ENCODE measurements at regions not wholly inside any gene's neighbourhood (a gene's known extent, or its start where the extent isn't known, plus 50 kb on each side); places are given as distances from the start of the nearest gene placed in this dataset.
"Not testable (repeated sequence)": the region's sequence is repeated elsewhere in the genome, so short reads cannot be mapped to it uniquely, and the experiment has no call there.

DNA sequence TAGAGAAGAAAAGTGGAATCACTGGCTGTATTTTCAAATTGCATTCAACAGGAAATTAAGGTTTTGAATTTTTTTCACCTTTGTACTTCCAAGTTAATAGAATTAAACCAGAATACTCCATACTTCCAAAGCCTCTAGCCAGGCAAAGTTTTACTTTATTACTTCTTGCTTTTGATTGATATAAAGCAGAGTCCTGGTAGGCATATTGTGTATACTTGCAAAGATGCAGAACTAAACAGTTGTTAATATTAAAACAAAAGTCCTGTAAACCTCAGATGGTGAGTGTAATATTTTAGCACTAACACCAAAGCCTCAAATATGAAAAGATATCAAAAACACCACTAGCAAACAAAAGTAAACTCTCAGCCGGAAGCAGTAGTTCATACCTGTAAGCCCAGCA, 107.2 kb upstream of the C2CD4B start:
- DNase-seq (ENCODE audit: low spot score), result no peak

DNA sequence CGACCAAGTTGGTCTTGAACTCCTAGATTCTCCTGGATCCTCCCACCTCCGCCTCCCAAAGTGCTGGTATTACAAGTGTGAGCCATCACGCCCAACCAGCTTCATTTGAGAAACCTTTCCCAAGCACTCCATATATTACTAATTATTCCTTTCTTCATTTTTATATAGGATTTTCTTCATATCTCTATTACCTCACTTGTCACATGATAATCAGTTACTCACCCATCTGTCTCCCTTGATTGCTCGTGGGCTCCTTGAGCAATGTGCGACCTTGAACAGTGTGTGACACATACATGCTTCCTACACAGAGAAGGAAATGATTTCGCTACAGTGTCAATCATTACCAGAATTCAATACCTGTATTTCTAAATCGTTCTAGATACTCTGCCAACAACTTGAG, 110.7 kb upstream of the C2CD4B start:
- no peak for DNase-seq (ENCODE audit: low spot score)

DNA sequence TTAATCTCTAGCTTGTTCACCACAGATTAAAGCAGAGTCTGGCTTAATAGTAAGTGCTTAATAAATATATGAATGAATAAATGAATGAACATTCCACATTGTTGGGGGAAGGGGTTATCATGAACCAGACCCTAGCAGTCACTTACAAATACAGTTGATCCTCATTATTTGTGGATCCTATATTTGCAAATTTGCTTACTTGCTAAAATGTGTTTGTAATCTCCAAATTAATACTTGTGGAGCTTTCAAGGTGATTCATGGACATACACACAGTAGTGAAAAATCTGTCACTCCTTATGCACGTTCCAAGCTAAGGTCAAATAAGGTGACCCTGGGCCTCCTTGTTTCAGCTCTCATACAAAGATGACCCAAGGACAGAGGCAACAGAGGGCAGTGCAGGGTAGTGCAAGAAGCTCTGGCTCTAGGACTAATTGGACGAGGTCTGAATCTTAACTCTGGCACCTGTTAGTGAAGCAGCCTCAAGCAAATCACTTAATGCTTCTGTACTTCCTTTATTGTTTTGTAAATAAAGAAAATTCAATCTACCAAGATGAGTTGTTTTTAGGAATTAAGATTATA, 112.8 kb upstream of the C2CD4B start:
- DNase-seq (ENCODE audit: low spot score), result no peak

DNA sequence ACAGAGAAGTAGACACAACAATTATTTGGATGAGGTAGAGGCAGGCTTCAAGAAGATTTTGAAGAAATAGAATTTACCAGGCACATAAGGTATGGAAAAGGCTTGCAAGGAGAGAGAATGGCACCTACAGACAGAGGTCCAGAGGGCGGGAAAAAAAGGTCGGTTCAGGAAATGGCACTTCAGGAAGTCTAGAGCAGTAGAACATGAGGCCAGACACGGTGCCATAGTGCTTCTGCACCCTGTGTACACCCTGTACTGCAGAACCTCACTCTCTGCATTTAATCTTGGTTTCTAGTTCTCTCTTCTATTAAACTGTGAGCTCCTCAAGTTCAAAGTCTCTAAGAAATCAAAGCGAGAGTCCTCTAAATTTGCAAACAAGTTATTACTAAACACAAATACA, 113.4 kb upstream of the C2CD4B start:
- no peak for DNase-seq (ENCODE audit: low spot score)

DNA sequence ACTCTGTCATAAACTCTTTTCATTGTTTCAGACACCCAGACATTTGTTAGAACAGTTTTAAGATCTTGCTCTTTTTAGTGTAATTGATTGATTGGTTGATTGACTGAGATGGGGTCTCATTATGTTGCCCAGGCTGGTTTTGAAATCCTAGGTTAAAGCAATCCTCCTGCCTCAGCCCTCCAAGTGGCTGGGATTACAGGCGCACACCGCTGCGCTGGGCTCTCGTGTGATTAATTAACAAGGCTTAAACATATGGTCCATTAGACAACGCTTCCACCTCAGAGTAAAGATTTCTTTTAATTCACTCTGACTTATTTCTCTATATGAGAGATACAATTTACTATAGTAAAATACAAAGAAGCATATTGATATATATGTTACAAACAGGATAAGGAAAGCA, 114.0 kb upstream of the C2CD4B start:
- no peak for DNase-seq (ENCODE audit: low spot score)

DNA sequence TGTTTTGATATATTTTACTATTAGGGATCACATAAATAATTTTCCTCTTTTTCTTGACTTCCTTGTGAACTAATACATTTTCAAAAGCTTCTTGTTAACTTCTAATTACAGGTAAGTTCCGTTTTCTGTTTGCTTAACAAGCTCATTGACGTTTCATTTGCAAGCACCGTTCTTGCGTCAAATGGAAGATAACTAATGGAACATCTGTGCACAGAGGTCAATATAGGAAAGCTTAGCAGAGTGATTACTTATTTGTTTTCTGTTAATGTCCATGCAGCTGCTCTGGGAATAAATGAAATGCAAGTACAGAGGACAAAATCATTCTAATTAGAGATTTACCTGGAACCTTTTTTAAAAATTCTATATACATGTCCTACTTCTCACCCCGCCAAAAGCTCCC, 115.5 kb upstream of the C2CD4B start:
- DNase-seq (ENCODE audit: low spot score), result no peak

DNA sequence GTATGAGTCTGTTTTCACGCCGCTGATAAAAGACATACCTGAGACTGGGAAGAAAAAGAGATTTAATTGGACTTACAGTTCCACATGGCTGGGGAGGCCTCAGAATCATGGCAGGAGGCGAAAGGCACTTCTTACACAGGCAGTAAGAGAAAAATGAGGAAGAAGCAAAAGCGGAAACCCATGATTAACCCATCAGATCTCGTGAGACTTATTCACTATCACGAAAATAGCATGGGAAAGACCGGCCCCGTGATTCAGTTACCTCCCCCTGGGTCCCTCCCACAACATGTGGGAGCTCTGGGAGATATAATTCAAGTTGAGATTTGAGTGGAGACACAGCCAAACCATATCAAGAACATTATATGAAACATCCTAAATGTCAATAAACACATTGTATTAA, 116.7 kb upstream of the C2CD4B start:
- DNase-seq (ENCODE audit: low spot score), result not testable (repeated sequence)

DNA sequence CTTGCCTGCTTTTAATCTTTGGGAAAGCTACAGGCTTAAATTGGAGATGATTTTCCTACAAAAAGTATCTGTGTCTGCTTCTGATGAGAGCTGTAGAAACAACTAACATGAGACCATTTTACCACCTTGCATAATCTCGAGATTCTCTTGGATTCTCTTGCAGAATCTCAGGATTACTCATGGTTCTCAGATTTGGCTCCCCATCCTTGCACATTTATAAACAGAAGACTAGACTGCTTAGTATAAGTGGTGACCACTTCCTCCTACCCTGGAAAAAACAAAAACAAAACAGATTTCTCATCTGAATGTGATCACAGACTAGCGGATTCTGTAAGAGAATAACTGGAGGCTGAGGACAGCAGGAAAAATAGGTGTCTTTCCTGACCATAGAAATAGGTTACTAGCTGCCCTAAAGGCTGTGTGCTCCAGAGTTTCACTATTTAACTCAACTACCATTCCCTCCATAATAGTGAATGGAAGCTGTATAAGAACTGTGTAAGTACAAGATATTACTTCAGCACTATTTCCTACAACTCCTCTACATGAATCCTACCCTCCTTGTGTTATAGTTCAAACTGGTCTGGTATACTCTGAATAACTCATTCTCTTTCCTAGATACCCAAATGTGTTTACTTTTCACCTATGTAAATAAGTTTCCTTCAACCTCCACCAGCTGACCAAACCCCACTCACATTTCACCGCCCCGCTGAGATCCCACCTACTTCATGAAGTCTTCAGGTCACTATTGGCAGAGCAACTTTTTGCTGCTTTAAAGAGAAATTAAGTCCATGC, 122.2 kb upstream of the C2CD4B start:
- DNase-seq (ENCODE audit: low spot score), result no peak

DNA sequence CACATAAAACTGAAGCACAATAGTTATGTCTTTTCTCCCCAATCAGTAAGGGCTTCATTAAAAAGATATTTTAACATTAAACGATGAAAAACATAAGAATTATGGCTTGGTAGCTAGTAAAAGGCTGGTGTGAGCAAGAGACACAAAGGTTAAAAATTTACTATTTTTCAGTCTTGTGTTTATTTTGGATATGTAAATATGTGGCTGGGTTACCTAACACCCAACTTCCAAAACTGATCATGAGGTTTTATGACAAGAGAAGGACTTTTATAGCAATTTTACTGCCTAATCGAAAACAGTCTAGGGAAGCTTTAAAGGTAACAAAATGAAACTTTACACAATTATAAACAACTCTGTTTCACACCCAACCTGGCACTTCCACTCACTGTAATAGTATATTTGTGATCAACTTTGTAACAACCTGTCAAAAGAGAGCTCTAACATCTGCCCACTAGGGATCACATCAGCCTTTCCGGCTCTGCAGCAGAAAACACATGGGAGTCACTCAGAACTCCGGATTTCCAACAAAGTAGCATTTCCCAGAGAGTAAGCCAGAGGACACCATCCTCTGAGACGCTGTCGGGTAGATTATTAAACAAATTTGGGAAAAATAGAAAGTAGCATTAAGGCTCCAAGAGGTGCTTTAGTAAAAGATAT, 123.4 kb upstream of the C2CD4B start:
- no peak for DNase-seq (ENCODE audit: low spot score)

DNA sequence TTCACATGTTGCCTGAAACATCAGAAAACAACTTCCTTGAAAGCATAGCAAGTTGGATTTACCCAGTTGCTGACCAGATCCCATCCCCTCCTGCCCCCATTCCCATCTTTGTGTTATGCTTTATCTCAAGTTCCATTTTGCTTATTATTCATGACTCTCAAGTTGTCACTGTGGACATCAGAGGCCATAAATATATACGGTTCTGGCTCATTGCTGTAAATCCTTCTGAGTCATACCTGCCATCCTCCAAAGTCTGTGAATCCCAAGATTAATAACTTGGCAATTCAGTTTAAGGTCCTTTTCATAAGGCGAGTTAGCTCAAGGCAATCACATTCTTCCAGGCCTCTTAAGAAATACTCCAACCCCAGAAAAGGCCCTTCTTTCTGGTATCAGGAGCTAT, 126.2 kb upstream of the C2CD4B start:
- no peak for DNase-seq (ENCODE audit: low spot score)

DNA sequence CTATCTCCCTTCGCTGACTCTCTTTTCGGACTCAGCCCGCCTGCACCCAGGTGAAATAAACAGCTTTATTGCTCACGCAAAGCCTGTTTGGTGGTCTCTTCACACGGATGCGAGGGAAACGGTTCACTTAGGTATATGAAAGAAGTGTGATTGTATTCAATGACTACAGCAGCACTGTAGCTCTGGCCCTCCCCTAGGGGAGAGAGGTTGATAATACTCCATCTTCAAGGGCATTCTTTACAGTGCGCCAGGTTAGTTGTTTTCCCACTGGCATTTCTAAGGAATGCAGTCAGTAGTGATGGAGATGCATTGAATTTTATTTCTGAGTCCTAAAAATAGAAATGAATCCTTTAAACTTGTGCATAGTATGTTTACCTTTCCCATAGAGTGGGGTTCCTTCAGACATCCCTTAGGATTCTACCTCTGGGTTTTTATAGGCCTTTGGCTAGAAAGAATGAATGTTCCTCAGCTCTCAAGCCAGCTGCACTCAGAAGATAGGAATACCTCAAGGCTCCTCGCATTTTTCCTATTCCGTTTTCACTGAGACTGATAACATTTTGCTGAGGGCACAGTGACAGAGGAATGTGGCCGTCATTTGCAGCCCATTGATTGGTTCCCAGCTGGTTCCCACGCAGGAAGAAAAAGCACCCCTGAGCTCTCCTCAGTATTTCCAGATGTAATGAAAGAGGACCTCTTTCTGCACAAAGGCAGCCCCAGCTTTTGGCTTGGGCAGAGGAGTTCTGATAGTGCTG, 131.8 kb upstream of the C2CD4B start:
- no peak for DNase-seq (ENCODE audit: low spot score)

DNA sequence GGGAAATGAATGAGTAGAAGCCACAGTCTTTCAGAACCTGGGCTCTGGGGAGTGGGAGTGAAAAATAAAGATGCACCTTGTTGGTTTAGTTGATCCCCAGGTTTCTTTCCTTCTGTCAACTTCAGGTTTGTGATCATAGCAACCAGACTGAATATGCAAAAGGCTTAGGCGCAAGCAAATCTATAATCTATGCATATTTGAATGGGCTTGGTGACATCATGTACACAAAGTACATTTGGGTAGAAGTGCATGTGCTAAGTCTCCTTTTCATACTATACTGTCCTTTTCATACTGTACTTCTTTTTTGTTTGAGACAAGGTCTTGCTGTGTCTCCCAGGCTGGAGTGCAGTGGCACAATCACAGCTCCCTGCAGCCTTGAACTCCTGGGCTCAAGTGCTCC, 132.4 kb upstream of the C2CD4B start:
- no peak for DNase-seq (ENCODE audit: low spot score)

DNA sequence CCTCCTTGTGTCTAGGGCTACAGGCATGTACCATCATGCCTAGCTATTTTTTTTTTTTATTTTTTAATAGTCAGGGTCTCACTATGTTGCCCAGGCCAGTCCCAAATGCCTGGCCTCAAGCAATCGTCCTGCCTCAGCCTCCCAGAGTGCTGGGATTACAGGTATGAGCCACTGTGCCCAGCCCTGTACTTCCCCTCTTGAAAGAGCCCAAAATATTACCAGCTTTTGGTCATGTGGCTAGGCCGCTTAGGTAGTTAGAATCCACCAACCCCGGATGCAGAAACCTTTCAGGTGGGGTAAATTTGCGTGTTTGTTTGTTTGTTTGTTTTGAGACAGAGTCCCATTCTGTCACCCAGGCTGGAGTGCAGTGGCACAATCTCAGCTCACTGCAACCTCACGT, 132.8 kb upstream of the C2CD4B start:
- DNase-seq (ENCODE audit: low spot score), result no peak

DNA sequence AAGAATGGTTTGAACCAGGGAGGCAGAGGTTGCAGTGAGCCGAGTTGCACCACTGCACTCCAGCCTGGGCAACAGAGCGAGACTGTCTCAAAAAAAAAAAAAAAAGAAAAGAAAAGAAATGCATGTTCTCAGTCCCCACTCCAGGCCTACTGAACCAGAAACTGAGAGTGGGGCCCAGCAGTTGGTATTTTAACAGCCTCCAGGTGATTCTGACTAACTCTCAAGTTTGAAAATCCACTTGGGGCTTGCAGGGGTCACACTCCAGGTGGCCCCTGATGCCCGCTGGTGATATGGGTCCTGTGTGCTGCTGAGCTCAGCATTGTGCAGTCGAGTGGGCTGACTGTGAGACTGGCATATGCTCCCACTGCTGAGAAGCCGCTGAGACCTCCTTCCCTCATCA, 133.7 kb upstream of the C2CD4B start:
- DNase-seq (ENCODE audit: low spot score), result no peak

DNA sequence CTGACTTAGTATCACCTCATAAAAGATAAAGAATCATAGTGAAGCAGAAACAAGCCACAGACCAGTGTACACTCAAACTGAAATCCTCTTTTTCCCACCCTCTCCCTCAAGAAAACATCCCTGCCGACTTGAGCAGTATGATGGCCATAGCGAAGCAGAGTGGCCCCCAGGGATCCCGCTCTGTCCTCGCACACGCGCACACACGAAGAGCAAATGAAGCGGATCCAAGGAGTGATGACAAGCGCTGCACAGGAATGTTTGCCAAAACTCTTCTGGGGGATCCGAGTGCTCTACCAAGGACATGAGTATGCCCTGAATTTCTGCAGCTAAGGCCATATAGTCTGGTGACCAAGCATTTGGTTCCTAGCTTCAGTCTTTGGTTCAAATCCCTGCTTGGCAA, 134.5 kb upstream of the C2CD4B start:
- no peak for DNase-seq (ENCODE audit: low spot score)

DNA sequence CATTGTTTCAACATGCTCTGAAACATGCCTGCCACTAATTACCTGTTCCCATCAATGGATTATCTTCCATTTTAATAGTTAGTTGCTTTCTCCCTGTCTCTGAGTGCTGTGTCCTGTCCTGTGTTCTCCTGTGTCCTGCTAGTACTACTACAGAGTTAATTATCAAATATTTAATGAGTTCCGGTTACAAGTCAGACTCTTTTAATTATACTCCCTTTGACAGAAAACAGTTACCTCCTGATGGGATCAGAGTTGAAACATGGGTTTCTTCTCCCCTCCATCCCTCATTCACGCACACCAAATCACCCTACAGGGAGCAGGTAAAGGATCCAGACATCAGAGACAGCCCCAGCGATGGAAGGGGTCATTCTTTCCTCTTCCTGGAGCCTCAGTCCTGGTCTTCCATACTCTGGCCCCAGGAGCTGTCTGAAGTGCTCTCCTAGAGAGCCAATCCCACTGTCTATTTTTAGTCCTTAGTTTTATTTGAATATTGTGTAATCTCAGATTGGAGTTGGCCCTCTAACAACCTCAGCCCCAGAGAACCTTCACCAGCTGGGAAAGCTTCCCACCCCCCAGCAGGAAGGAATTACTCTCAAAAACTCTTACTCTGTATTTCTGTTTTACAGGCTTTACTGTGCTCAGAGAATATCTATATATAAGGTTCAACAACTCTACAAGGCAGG, 137.0 kb upstream of the C2CD4B start:
- DNase-seq (ENCODE audit: low spot score), result no peak

DNA sequence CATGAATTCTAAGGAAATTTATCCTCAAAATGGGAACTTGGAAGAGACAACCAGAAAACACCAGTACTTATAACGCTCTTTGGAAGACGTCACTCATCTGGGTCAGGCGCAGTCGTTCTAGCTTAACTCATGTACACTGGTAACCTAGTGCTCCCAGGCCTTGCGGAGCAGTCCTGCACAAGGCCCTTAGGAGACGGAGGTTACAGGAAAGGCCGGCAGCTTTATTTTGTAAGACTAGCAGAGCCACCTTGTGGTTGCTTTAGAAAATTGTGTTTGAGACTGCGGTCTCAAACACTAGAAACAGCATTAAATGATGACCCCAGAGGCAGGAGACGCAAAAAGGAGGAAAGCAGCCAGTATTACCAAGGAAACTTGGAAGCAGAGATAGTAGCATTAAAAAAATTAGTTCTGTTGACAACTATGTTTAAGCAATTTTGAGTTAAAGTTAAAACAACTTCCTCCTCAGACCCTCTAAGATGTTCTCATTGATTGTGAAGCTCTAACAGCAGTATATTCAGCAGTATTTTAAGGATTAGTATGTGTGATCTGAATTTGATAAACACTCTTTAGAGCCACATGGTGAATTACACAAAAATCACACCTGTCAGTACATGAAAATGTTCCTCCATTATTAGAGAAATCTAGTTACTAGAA, 141.9 kb upstream of the C2CD4B start:
- peak; percentile 40 for DNase-seq (ENCODE audit: low spot score)

DNA sequence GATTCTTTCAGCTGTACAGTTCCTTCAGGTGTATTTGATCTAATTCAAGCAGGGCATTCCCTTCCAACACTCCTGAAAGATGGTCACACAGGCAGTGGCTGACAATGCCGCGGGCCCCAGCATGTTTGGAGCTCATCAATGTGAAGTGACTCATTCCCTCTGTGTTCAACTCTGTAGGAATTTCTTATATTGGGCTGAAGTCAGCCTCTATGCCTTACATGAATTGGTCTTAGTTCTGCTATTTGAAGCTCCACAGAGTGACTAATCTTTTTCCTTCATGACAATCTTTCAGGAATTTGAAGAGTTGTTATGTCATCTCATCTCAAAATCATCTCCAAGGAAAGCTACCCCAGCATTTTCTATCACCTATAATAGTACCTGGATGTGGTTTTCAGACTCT, 142.5 kb upstream of the C2CD4B start:
- DNase-seq (ENCODE audit: low spot score), result no peak

DNA sequence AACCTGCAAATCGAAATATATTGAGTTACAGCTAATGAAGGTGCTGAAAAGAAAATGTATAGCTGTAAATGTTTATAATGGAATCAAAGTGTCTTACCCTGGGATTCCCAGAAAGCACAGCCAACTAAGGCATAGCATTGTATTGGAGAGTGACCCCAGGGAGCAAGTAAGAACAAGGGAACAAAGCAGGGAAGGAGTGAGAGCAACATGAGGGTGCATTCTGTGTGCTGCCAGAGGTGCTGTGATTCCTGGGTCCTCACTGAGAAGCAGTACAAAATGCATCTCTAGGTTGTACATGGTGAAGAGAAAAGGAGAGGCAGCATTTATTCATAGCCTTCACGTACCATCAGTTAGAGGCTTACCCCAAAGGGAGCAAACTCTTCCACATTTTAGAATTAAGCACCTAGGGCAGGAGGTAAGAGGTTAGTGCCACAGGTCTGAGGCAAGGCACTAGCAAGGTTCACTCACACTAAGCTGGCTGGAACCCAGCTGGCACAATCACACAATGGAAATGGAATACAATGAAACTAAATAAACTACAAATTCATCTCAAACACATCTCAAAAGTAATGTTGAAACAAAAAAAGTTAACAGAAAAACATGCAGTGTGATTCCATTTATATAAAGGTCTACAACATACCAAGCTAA, 151.5 kb upstream of the C2CD4B start:
- DNase-seq (ENCODE audit: low spot score), result no peak

DNA sequence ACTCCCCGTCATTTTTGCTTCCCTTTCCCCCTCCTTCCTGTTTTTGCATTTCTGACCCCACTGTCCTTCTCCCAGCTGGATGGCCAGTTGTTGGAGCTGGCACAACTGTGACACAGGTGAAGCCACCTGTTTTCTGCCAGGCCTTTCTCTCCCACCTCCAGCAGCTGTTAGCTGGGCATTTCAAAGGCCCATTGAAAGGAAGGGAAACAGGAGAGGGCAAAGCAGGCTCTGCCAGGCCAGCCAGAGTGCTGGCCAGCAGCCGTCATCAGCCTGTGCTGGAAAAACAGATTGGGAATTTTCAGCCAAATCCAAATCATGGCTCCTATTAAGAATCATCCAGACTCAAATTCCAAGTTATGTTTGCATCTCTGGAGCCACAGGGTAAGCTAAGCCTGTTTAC, 155.2 kb upstream of the C2CD4B start:
- no peak for DNase-seq (ENCODE audit: low spot score)

DNA sequence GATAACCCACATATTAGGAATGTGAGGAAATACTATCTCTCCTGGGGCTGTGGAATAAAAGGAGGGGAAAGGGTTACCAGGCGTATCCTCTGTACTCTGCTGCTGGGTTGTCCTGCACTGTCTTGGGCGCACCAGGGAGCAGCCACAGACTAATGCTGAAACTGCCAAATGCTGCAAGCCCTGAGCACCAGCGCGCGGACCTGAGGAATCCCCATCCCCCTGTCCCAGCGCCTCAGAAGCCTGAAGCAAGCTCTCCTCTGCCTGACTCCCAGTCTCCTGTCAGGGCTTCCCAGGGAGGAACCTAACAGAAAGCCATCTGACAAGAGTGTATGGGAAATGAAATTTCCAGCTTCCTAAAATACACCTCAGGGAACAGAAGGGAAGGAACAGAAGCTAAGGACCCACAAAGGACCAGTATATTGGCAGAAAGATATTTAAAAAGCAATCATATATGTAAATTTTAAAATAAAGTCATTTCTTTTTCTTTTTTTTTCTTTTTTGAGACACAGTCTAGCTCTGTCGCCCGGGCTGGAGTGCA, 158.3 kb upstream of the C2CD4B start:
- no peak for DNase-seq (ENCODE audit: low spot score)

Measured in germinal center (tissue), 1 donor.